Stomach (tissue), 4 donors: ENCODE measurements at regions not wholly inside any gene's neighbourhood (a gene's known extent, or its start where the extent isn't known, plus 50 kb on each side); places are given as distances from the start of the nearest gene placed in this dataset.

Experiments
- CTCF ChIP-seq, 7 experiments: fragments of 450-650 bp in 4 of 7; fragments of 200-600 bp in 3 of 7; sonication (generic) in 3 of 7; IDR thresholded peaks; one replicate each; pipeline ENCODE4 v1.5.1; 2016 to 2019; ENCODE audit warnings: antibody characterized with exemption in 7 of 7, control low read depth in 2 of 7, mild to moderate bottlenecking in 1 of 7
- EP300 ChIP-seq: sonication (generic); formaldehyde crosslinking; IDR thresholded peaks from one replicate; pipeline ENCODE4 v1.6.1; 2017; ENCODE audit warnings: antibody characterized with exemption
- POLR2A ChIP-seq, 4 donors: fragments of 450-650 bp; IDR thresholded peaks; one replicate each; pipeline ENCODE4 v1.6.1; 2016; ENCODE audit warnings: antibody characterized with exemption in 4 of 4, control low read depth in 2 of 4, mild to moderate bottlenecking in 1 of 4, moderate library complexity in 1 of 4
- POLR2AphosphoS5 ChIP-seq, 3 donors: sonication (generic); formaldehyde crosslinking; IDR thresholded peaks; one replicate each; pipeline ENCODE4 v1.6.1; 2016; ENCODE audit warnings: antibody characterized with exemption in 3 of 3

- TF ChIP-seq POLR2AphosphoS5 (IDR thresholded peaks at IDR 0.05) (no peak), CTCF (IDR thresholded peaks at IDR 0.05) (no peak), EP300 (no peak), POLR2A (IDR thresholded peaks at IDR 0.05) (no peak)
Measured at GRCh38 chr10:101292194-101293006, 61.6 kb upstream of the BTRC start.
